ENCODE measurements at regions not wholly inside any gene's neighbourhood (a gene's known extent, or its start where the extent isn't known, plus 50 kb on each side); places are given as distances from the start of the nearest gene placed in this dataset.

GRCh38 chr5:136527311-136527710, 162.0 kb upstream of the TRPC7 start:
- H3K9me3 ChIP-seq (ENCODE audit: insufficient read depth, low read depth, low read length) = no peaks in the 10 kb centered on the region
- H3K79me2 ChIP-seq (ENCODE audit: insufficient read depth, low read length) = no peaks in the 10 kb centered on the region
- H3F3A ChIP-seq (ENCODE audit: low read depth) = no peaks in the 10 kb centered on the region
- no peaks in the 10 kb centered on the region for H3K27me3 ChIP-seq (ENCODE audit: insufficient read depth, low read length, poor library complexity, severe bottlenecking)
- H2AFZ ChIP-seq (ENCODE audit: low read length) = no peak overlapping the region
- H3K9ac ChIP-seq (ENCODE audit: low read depth, low read length, poor library complexity, severe bottlenecking) = no peak overlapping the region
- H3K36me3 ChIP-seq (ENCODE audit: insufficient read depth, low read length) = no peaks in the 10 kb centered on the region
- H3K9me2 ChIP-seq (replicated peaks; ENCODE audit: low read depth, low read length) = no peaks in the 10 kb centered on the region
- no peaks in the 10 kb centered on the region for H4K20me1 ChIP-seq (ENCODE audit: insufficient read depth, low read length, poor library complexity, severe bottlenecking)
- H3K4me3 ChIP-seq (ENCODE audit: low read length, poor library complexity, severe bottlenecking) = no peak overlapping the region
- no peak overlapping the region for H3K4me2 ChIP-seq (ENCODE audit: low read depth, low read length, poor library complexity, severe bottlenecking)
- no peaks in the 10 kb centered on the region for H3K4me1 ChIP-seq (ENCODE audit: insufficient read depth, low read length, poor library complexity, severe bottlenecking)
- TF ChIP-seq CTCF (conservative IDR thresholded peaks at IDR 0.05; ENCODE audit: low read length) (no peak), EZH2phosphoT487 (IDR thresholded peaks at IDR 0.05; ENCODE audit: borderline replicate concordance) (no peak)

GRCh38 chr5:136526791-136527190, 161.4 kb upstream of the TRPC7 start:
- Histone ChIP-seq H2AFZ (ENCODE audit: low read length) (no peak overlapping the region), H3K36me3 (ENCODE audit: insufficient read depth, low read length) (no peaks in the 10 kb centered on the region), H3K4me2 (ENCODE audit: low read depth, low read length, poor library complexity, severe bottlenecking) (no peak overlapping the region), H3K4me1 (ENCODE audit: insufficient read depth, low read length, poor library complexity, severe bottlenecking) (no peaks in the 10 kb centered on the region), H3K9me3 (ENCODE audit: insufficient read depth, low read depth, low read length) (no peaks in the 10 kb centered on the region), H3K9me2 (replicated peaks; ENCODE audit: low read depth, low read length) (no peaks in the 10 kb centered on the region), H3K79me2 (ENCODE audit: insufficient read depth, low read length) (no peaks in the 10 kb centered on the region), H3F3A (ENCODE audit: low read depth) (no peaks in the 10 kb centered on the region), H4K20me1 (ENCODE audit: insufficient read depth, low read length, poor library complexity, severe bottlenecking) (no peaks in the 10 kb centered on the region), H3K9ac (ENCODE audit: low read depth, low read length, poor library complexity, severe bottlenecking) (no peak overlapping the region), H3K27me3 (ENCODE audit: insufficient read depth, low read length, poor library complexity, severe bottlenecking) (no peaks in the 10 kb centered on the region), H3K4me3 (ENCODE audit: low read length, poor library complexity, severe bottlenecking) (no peak overlapping the region)
- no peak for TF ChIP-seq EZH2phosphoT487 (IDR thresholded peaks at IDR 0.05; ENCODE audit: borderline replicate concordance)
- TF ChIP-seq CTCF (conservative IDR thresholded peaks at IDR 0.05; ENCODE audit: low read length) = no peak

GRCh38 chr5:136526021-136526420, 160.7 kb upstream of the TRPC7 start:
- no peaks in the 10 kb centered on the region for H3F3A ChIP-seq (ENCODE audit: low read depth)
- no peaks in the 10 kb centered on the region for H3K27me3 ChIP-seq (ENCODE audit: insufficient read depth, low read length, poor library complexity, severe bottlenecking)
- no peaks in the 10 kb centered on the region for H3K36me3 ChIP-seq (ENCODE audit: insufficient read depth, low read length)
- TF ChIP-seq EZH2phosphoT487 (IDR thresholded peaks at IDR 0.05; ENCODE audit: borderline replicate concordance) (no peak), CTCF (conservative IDR thresholded peaks at IDR 0.05; ENCODE audit: low read length) (no peak)
- H4K20me1 ChIP-seq (ENCODE audit: insufficient read depth, low read length, poor library complexity, severe bottlenecking) = no peaks in the 10 kb centered on the region
- no peak overlapping the region for H2AFZ ChIP-seq (ENCODE audit: low read length)
- no peaks in the 10 kb centered on the region for H3K9me2 ChIP-seq (replicated peaks; ENCODE audit: low read depth, low read length)
- no peaks in the 10 kb centered on the region for H3K9me3 ChIP-seq (ENCODE audit: insufficient read depth, low read depth, low read length)
- no peaks in the 10 kb centered on the region for H3K4me1 ChIP-seq (ENCODE audit: insufficient read depth, low read length, poor library complexity, severe bottlenecking)
- no peak overlapping the region for H3K4me2 ChIP-seq (ENCODE audit: low read depth, low read length, poor library complexity, severe bottlenecking)
- no peak overlapping the region for H3K4me3 ChIP-seq (ENCODE audit: low read length, poor library complexity, severe bottlenecking)
- no peak overlapping the region for H3K9ac ChIP-seq (ENCODE audit: low read depth, low read length, poor library complexity, severe bottlenecking)
- H3K79me2 ChIP-seq (ENCODE audit: insufficient read depth, low read length) = no peaks in the 10 kb centered on the region

All from Loucy (cell line).